Endometrium (tissue), 2 donors: ENCODE measurements at regions not wholly inside any gene's neighbourhood (a gene's known extent, or its start where the extent isn't known, plus 50 kb on each side); places are given as distances from the start of the nearest gene placed in this dataset.
"Not testable (repeated sequence)": the region's sequence is repeated elsewhere in the genome, so short reads cannot be mapped to it uniquely, and the experiment has no call there.

Source experiments
- FAIRE-seq: peaks from 2 replicates; lab custom pipeline; 2012; peaks lifted over from hg19 to GRCh38; lab: Jason Lieb, UNC
- donor health status: control.
- donor health status: control.

- FAIRE-seq = no peak
Measured at GRCh38 chr7:125984795-125985194, 1055.2 kb upstream of the POT1 start.

GRCh38 chr7:125971656-125972055 is 1042.0 kb upstream of the POT1 start:
- FAIRE-seq = no peak

GRCh38 chr7:125966278-125967048 is 1036.8 kb upstream of the POT1 start:
- no peak for FAIRE-seq

GRCh38 chr7:125934955-125935354 is 1005.3 kb upstream of the POT1 start:
- FAIRE-seq = no peak

- no peak for FAIRE-seq
Measured at GRCh38 chr7:125934539-125934938, 1004.9 kb upstream of the POT1 start.

- no peak for FAIRE-seq
Measured at GRCh38 chr7:125930848-125931247, 1001.2 kb upstream of the POT1 start.

- FAIRE-seq = no peak
Measured at GRCh38 chr7:125927556-125927955, 997.9 kb upstream of the POT1 start.

- FAIRE-seq = no peak
Measured at GRCh38 chr7:125926621-125927020, 997.0 kb upstream of the POT1 start.

- FAIRE-seq = no peak
Measured at GRCh38 chr7:125924037-125924436, 994.4 kb upstream of the POT1 start.

GRCh38 chr7:125915381-125915948 is 985.8 kb upstream of the POT1 start:
- FAIRE-seq = not testable (repeated sequence)

- FAIRE-seq = no peak
Measured at GRCh38 chr7:125908711-125909110, 979.1 kb upstream of the POT1 start.

- no peak for FAIRE-seq
Measured at GRCh38 chr7:125899577-125899976, 970.0 kb upstream of the POT1 start.

- no peak for FAIRE-seq
Measured at GRCh38 chr7:125892434-125892833, 962.8 kb upstream of the POT1 start.

- no peak for FAIRE-seq
Measured at GRCh38 chr7:125878988-125879387, 949.4 kb upstream of the POT1 start.

- FAIRE-seq = no peak
Measured at GRCh38 chr7:125878235-125878956, 948.8 kb upstream of the POT1 start.

GRCh38 chr7:125877246-125877645 is 947.6 kb upstream of the POT1 start:
- FAIRE-seq = no peak

- no peak for FAIRE-seq
Measured at GRCh38 chr7:125876431-125876830, 946.8 kb upstream of the POT1 start.

- no peak for FAIRE-seq
Measured at GRCh38 chr7:125871431-125871830, 941.8 kb upstream of the POT1 start.

- FAIRE-seq = no peak
Measured at GRCh38 chr7:125857606-125858005, 928.0 kb upstream of the POT1 start.

GRCh38 chr7:125848157-125848556 is 918.5 kb upstream of the POT1 start:
- no peak for FAIRE-seq

- FAIRE-seq = no peak
Measured at GRCh38 chr7:125847692-125848091, 918.1 kb upstream of the POT1 start.

- no peak for FAIRE-seq
Measured at GRCh38 chr7:125847055-125847454, 917.4 kb upstream of the POT1 start.

- no peak for FAIRE-seq
Measured at GRCh38 chr7:125845686-125846085, 916.1 kb upstream of the POT1 start.
